HCT116 (cell line): ENCODE measurements at regions not wholly inside any gene's neighbourhood (a gene's known extent, or its start where the extent isn't known, plus 50 kb on each side); places are given as distances from the start of the nearest gene placed in this dataset.

Source experiments
- CTCF ChIP-seq, 3 experiments: fragments of 200-600 bp in 1 of 3; sonication (generic) in 1 of 3; IDR thresholded peaks in 2 of 3; conservative IDR thresholded peaks in 1 of 3; 2 replicates each; pipeline ENCODE4 v1.5.1; 2012 to 2017; ENCODE audit warnings: low read depth in 2 of 3, low read length in 2 of 3, antibody characterized with exemption in 1 of 3, borderline replicate concordance in 1 of 3, control low read depth in 1 of 3, mild to moderate bottlenecking in 1 of 3, mixed read lengths in 1 of 3, mixed run types in 1 of 3, moderate library complexity in 1 of 3; ENCODE audit not compliant: insufficient read depth in 1 of 3
- EZH2 ChIP-seq: fragments of 200-600 bp; sonication (generic); IDR thresholded peaks from 2 replicates; pipeline ENCODE4 v1.6.1; 2017; ENCODE audit warnings: antibody characterized with exemption, mixed run types
- EZH2phosphoT487 ChIP-seq: fragments of 200-600 bp; IDR thresholded peaks from 2 replicates; pipeline ENCODE4 v1.6.1; 2018; ENCODE audit warnings: antibody characterized with exemption, borderline replicate concordance
- JUND ChIP-seq: IDR thresholded peaks from 2 replicates; pipeline ENCODE4 v1.6.1; 2012
- POLR2A ChIP-seq: IDR thresholded peaks from 2 replicates; pipeline ENCODE4 v1.7.0; 2011; ENCODE audit warnings: borderline replicate concordance; ENCODE audit not compliant: insufficient read depth, insufficient read length; ENCODE audit errors: extremely low read depth
- POLR2AphosphoS5 ChIP-seq: IDR thresholded peaks from 2 replicates; pipeline ENCODE4 v1.6.1; 2011; ENCODE audit warnings: mild to moderate bottlenecking, low read depth, low read length, moderate library complexity
- RAD21 ChIP-seq: IDR thresholded peaks from 2 replicates; pipeline ENCODE4 v1.6.1; 2012; ENCODE audit warnings: low read depth, mild to moderate bottlenecking
- REST ChIP-seq: IDR thresholded peaks from 2 replicates; pipeline ENCODE4 v1.6.1; 2012; ENCODE audit warnings: low read depth
- SP1 ChIP-seq: IDR thresholded peaks from 2 replicates; pipeline ENCODE4 v1.6.1; 2012; ENCODE audit warnings: low read depth
- ZNF274 ChIP-seq: fragments of 200-500 bp; sonication (Bioruptor generic); IDR thresholded peaks from 2 replicates; pipeline ENCODE4 v1.6.1; 2014; ENCODE audit warnings: mild to moderate bottlenecking, low read depth, low read length, inconsistent platforms
- TF ChIP-seq, protein P1 (sequence below): IDR thresholded peaks from 2 replicates; pipeline ENCODE4 v1.6.1; 2012
- TF ChIP-seq, protein P2 (sequence below): IDR thresholded peaks from 2 replicates; pipeline ENCODE4 v1.6.1; 2012

- TF ChIP-seq CTCF (IDR thresholded peaks at IDR 0.05 in 2 of 3, conservative IDR thresholded peaks at IDR 0.05 in 1 of 3; ENCODE audit: borderline replicate concordance in 1 of 3, insufficient read depth in 1 of 3, low read depth in 2 of 3, low read length in 2 of 3) (no peak), SP1 (no peak), POLR2AphosphoS5 (no peak), POLR2A (no peak), EZH2 (no peak), EZH2phosphoT487 (no peak), ZNF274 (no peak), JUND (no peak), REST (no peak), RAD21 (no peak)
- TF ChIP-seq, protein P1, sequence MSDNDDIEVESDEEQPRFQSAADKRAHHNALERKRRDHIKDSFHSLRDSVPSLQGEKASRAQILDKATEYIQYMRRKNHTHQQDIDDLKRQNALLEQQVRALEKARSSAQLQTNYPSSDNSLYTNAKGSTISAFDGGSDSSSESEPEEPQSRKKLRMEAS = no peak
- TF ChIP-seq, protein P2, sequence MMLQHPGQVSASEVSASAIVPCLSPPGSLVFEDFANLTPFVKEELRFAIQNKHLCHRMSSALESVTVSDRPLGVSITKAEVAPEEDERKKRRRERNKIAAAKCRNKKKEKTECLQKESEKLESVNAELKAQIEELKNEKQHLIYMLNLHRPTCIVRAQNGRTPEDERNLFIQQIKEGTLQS = no peak
Observed at GRCh38 chr20:60669211-60669610, 582.9 kb upstream of the CDH4 start.
